B cell (primary cell): ENCODE measurements at regions not wholly inside any gene's neighbourhood (a gene's known extent, or its start where the extent isn't known, plus 50 kb on each side); places are given as distances from the start of the nearest gene placed in this dataset.

Experiments used
- EZH2 ChIP-seq: IDR thresholded peaks from 2 replicates; pipeline ENCODE4 v1.6.1; 2012; ENCODE audit warnings: borderline replicate concordance, low read depth, mild to moderate bottlenecking, moderate library complexity, low read length; ENCODE audit not compliant: insufficient read depth, poor library complexity, severe bottlenecking
- TF ChIP-seq, protein P1 (sequence below): fragments of 200-600 bp; IDR thresholded peaks from one replicate; pipeline ENCODE4 v1.8.0; 2022; ENCODE audit warnings: antibody characterized with exemption, mild to moderate bottlenecking

- TF ChIP-seq EZH2: no peak
- TF ChIP-seq, protein P1, sequence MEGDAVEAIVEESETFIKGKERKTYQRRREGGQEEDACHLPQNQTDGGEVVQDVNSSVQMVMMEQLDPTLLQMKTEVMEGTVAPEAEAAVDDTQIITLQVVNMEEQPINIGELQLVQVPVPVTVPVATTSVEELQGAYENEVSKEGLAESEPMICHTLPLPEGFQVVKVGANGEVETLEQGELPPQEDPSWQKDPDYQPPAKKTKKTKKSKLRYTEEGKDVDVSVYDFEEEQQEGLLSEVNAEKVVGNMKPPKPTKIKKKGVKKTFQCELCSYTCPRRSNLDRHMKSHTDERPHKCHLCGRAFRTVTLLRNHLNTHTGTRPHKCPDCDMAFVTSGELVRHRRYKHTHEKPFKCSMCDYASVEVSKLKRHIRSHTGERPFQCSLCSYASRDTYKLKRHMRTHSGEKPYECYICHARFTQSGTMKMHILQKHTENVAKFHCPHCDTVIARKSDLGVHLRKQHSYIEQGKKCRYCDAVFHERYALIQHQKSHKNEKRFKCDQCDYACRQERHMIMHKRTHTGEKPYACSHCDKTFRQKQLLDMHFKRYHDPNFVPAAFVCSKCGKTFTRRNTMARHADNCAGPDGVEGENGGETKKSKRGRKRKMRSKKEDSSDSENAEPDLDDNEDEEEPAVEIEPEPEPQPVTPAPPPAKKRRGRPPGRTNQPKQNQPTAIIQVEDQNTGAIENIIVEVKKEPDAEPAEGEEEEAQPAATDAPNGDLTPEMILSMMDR: no peak
These were observed 766.5 kb upstream of the GOT2 start for GRCh38 chr16:59500601-59501000.
